Ascending aorta (tissue), 2 donors: ENCODE measurements at regions not wholly inside any gene's neighbourhood (a gene's known extent, or its start where the extent isn't known, plus 50 kb on each side); places are given as distances from the start of the nearest gene placed in this dataset.

ENCODE experiments used
- DNase-seq, 2 donors: peaks; one replicate each; pipeline ENCODE4 v3.0.0-alpha.2; 2019; ENCODE audit warnings: low spot score in 2 of 2
- H3K27ac ChIP-seq, 2 donors: fragments of 200-600 bp; sonication (generic); one replicate each; pipeline ENCODE4 v1.5.1; 2016 to 2017; ENCODE audit warnings: mild to moderate bottlenecking in 1 of 2
- H3K27me3 ChIP-seq: fragments of 200-600 bp; sonication (generic); one replicate; pipeline ENCODE4 v1.5.1; 2017
- H3K36me3 ChIP-seq, 2 donors: fragments of 200-600 bp; sonication (generic); one replicate each; pipeline ENCODE4 v1.5.1; 2016
- H3K4me1 ChIP-seq, 2 donors: fragments of 200-600 bp; sonication (generic); one replicate each; pipeline ENCODE4 v1.5.1; 2016 to 2017; ENCODE audit warnings: mild to moderate bottlenecking in 1 of 2
- H3K4me3 ChIP-seq, 2 donors: fragments of 200-600 bp; sonication (generic); one replicate each; pipeline ENCODE4 v1.5.1; 2016 to 2017; ENCODE audit warnings: mild to moderate bottlenecking in 1 of 2
- H3K9me3 ChIP-seq, 2 donors: fragments of 200-600 bp; sonication (generic); one replicate each; pipeline ENCODE4 v1.5.1; 2016
- CTCF ChIP-seq, 3 experiments: fragments of 200-600 bp in 2 of 3; fragments of 450-650 bp in 1 of 3; sonication (generic) in 2 of 3; IDR thresholded peaks; one replicate each; pipeline ENCODE4 v1.5.1; 2016 to 2019; ENCODE audit warnings: antibody characterized with exemption in 3 of 3, mild to moderate bottlenecking in 1 of 3, moderate library complexity in 1 of 3
- intact Hi-C: fragments of 100-400 bp; cut with DNase I; formaldehyde crosslinking; loops from one replicate; pipeline ENCODE4 v1.15.1; 2023

- Histone ChIP-seq H3K27ac (no peak overlapping the region), H3K27me3 (no peaks in the 10 kb centered on the region), H3K4me1 (no peaks in the 10 kb centered on the region), H3K36me3 (no peaks in the 10 kb centered on the region), H3K9me3 (no peaks in the 10 kb centered on the region), H3K4me3 (no peak overlapping the region)
- no peak for DNase-seq
- intact Hi-C loops, result no loop called here
- TF ChIP-seq CTCF (IDR thresholded peaks at IDR 0.05), result no peak
Measured at GRCh38 chr10:107362306-107362705, 197.8 kb upstream of the SORCS1 start.

GRCh38 chr10:107357033-107357432, 192.5 kb upstream of the SORCS1 start:
- TF ChIP-seq CTCF (IDR thresholded peaks at IDR 0.05), result no peak
- no peaks in the 10 kb centered on the region for H3K4me1 ChIP-seq
- intact Hi-C loops, result no loop called here
- H3K9me3 ChIP-seq, result no peaks in the 10 kb centered on the region
- H3K27ac ChIP-seq, result no peak overlapping the region
- no peaks in the 10 kb centered on the region for H3K27me3 ChIP-seq
- no peak overlapping the region for H3K4me3 ChIP-seq
- no peaks in the 10 kb centered on the region for H3K36me3 ChIP-seq
- DNase-seq, result no peak

- Histone ChIP-seq H3K36me3 (no peaks in the 10 kb centered on the region), H3K4me1 (no peaks in the 10 kb centered on the region), H3K9me3 (no peaks in the 10 kb centered on the region), H3K27me3 (no peaks in the 10 kb centered on the region), H3K27ac (no peak overlapping the region), H3K4me3 (no peak overlapping the region)
- no peak for DNase-seq
- intact Hi-C loops, result no loop called here
- no peak for TF ChIP-seq CTCF (IDR thresholded peaks at IDR 0.05)
Measured at GRCh38 chr10:107356396-107356795, 191.9 kb upstream of the SORCS1 start.

- Histone ChIP-seq H3K27ac (no peak overlapping the region), H3K4me1 (no peaks in the 10 kb centered on the region), H3K9me3 (peaks cover 0 to 3% of the 10 kb centered on the region in 2 donors), H3K36me3 (no peaks in the 10 kb centered on the region), H3K4me3 (no peak overlapping the region), H3K27me3 (no peaks in the 10 kb centered on the region)
- no peak for TF ChIP-seq CTCF (IDR thresholded peaks at IDR 0.05)
- DNase-seq, result no peak
- intact Hi-C loops, result no loop called here
Measured at GRCh38 chr10:107342711-107343110, 178.2 kb upstream of the SORCS1 start.

- TF ChIP-seq CTCF (IDR thresholded peaks at IDR 0.05), result no peak
- Histone ChIP-seq H3K9me3 (peaks cover 0 to 3% of the 10 kb centered on the region in 2 donors), H3K27me3 (no peaks in the 10 kb centered on the region), H3K4me3 (no peak overlapping the region), H3K36me3 (no peaks in the 10 kb centered on the region), H3K27ac (no peak overlapping the region), H3K4me1 (no peaks in the 10 kb centered on the region)
- DNase-seq, result no peak
- intact Hi-C loops, result no loop called here
Measured at GRCh38 chr10:107341281-107341680, 176.8 kb upstream of the SORCS1 start.

- Histone ChIP-seq H3K27me3 (no peaks in the 10 kb centered on the region), H3K4me1 (no peaks in the 10 kb centered on the region), H3K4me3 (no peak overlapping the region), H3K9me3 (peaks cover 0 to 3% of the 10 kb centered on the region in 2 donors), H3K36me3 (no peaks in the 10 kb centered on the region), H3K27ac (no peak overlapping the region)
- TF ChIP-seq CTCF (IDR thresholded peaks at IDR 0.05), result no peak
- DNase-seq, result no peak
- intact Hi-C loops, result no loop called here
Measured at GRCh38 chr10:107340326-107340725, 175.8 kb upstream of the SORCS1 start.
